ENCODE measurements at regions not wholly inside any gene's neighbourhood (a gene's known extent, or its start where the extent isn't known, plus 50 kb on each side); places are given as distances from the start of the nearest gene placed in this dataset.
"Not testable (repeated sequence)": the region's sequence is repeated elsewhere in the genome, so short reads cannot be mapped to it uniquely, and the experiment has no call there.

- TF ChIP-seq FOS (IDR thresholded peaks at IDR 0.05; ENCODE audit: borderline replicate concordance, extremely low read depth, insufficient read length): no peak
- TF ChIP-seq NFYB (IDR thresholded peaks at IDR 0.05; ENCODE audit: insufficient read depth, low read depth, low read length): no peak
These were observed 78.0 kb upstream of the PDHA2 start (continued) for GRCh38 chr4:95761871-95762270.

GRCh38 chr4:95761426-95761825 is 78.5 kb upstream of the PDHA2 start:
- ChIA-PET POLR2A (no interaction called here), RAD21 (ENCODE audit: unreplicated experiment) (no interaction called here)
- FAIRE-seq: no peak

GRCh38 chr4:95760646-95761045 is 79.2 kb upstream of the PDHA2 start:
- RAD21 ChIA-PET (ENCODE audit: unreplicated experiment); H3K27me3 ChIP-seq (replicated peaks in 1 of 2; ENCODE audit: control insufficient read depth in 2 of 2, insufficient read depth in 2 of 2, low read length in 1 of 2); H3K4me3 ChIP-seq; H3K79me2 ChIP-seq (ENCODE audit: control insufficient read depth, insufficient read depth, low read length); H3K9me3 ChIP-seq (replicated peaks; ENCODE audit: control insufficient read depth, insufficient read depth, low read length); H4K20me1 ChIP-seq (ENCODE audit: control insufficient read depth, insufficient read depth); in situ Hi-C loops (cut with MboI); BruUV-seq (replicated peaks); H3K4me1 ChIP-seq (ENCODE audit: control insufficient read depth, insufficient read depth, low read length); H2AFZ ChIP-seq (ENCODE audit: control insufficient read depth, low read depth, low read length); H3K9ac ChIP-seq (ENCODE audit: control insufficient read depth, insufficient read depth, low read length); H3K4me2 ChIP-seq (ENCODE audit: control insufficient read depth, insufficient read depth); POLR2A ChIA-PET; ATAC-seq; H3K27ac ChIP-seq (ENCODE audit: control insufficient read depth, insufficient read depth); H3K36me3 ChIP-seq (ENCODE audit: control insufficient read depth in 2 of 2, insufficient read depth in 2 of 2, low read length in 1 of 2); SMC1A ChIA-PET (ENCODE audit: uncharacterized antibody, unreplicated experiment); CTCF ChIA-PET; FAIRE-seq; DNase-seq (ENCODE audit: low read depth, low spot score); intact Hi-C loops (cut with micrococcal nuclease; ENCODE audit: unreplicated experiment): not testable (repeated sequence)
- 0% methylated on average over 1 of the region's 1 CpG for WGBS (ENCODE audit: insufficient coverage, insufficient replicate concordance, low lambda C conversion rate, missing lambda C conversion rate)

More at GRCh38 chr4:95761426-95761825, 78.5 kb upstream of the PDHA2 start:
- in situ Hi-C loops (cut with MboI): no loop called here
- no peaks in the 10 kb centered on the region; a peak in 1 of 4 replicates for H3K27me3 ChIP-seq (replicated peaks in 1 of 2; ENCODE audit: control insufficient read depth in 2 of 2, insufficient read depth in 2 of 2, low read length in 1 of 2)
- 92% methylated on average over 1 of the region's 1 CpG for WGBS (ENCODE audit: insufficient coverage, insufficient replicate concordance, low lambda C conversion rate, missing lambda C conversion rate)
- BruUV-seq (replicated peaks): no TSS peak
- no peaks in the 10 kb centered on the region for H3K36me3 ChIP-seq (ENCODE audit: control insufficient read depth in 2 of 2, insufficient read depth in 2 of 2, low read length in 1 of 2)
- H3K4me1 ChIP-seq (ENCODE audit: control insufficient read depth, insufficient read depth, low read length): no peaks in the 10 kb centered on the region
- ATAC-seq (no peak), DNase-seq (ENCODE audit: low read depth, low spot score) (no peak)
- intact Hi-C loops (cut with micrococcal nuclease; ENCODE audit: unreplicated experiment): no loop called here
- no peak overlapping the region for H3K4me2 ChIP-seq (ENCODE audit: control insufficient read depth, insufficient read depth)
- TF ChIP-seq PAX5 (IDR thresholded peaks at IDR 0.05; ENCODE audit: borderline replicate concordance, low read depth, low read length) (no peak), RB1 (IDR thresholded peaks at IDR 0.05; ENCODE audit: borderline replicate concordance) (no peak), TBL1XR1 (IDR thresholded peaks at IDR 0.05; ENCODE audit: low read depth, low read length) (no peak), PBX3 (IDR thresholded peaks at IDR 0.05; ENCODE audit: insufficient replicate concordance, low read depth, low read length) (no peak), NRF1 (conservative IDR thresholded peaks at IDR 0.05; ENCODE audit: low read depth, low read length) (no peak), EZH2 (IDR thresholded peaks at IDR 0.05; ENCODE audit: borderline replicate concordance, control insufficient read depth, low read depth, low read length) (no peak)
- SMC1A ChIA-PET (ENCODE audit: uncharacterized antibody, unreplicated experiment): no interaction called here
- no peak overlapping the region for H3K9ac ChIP-seq (ENCODE audit: control insufficient read depth, insufficient read depth, low read length)
- CTCF ChIA-PET: no interaction called here
- no peak overlapping the region for H2AFZ ChIP-seq (ENCODE audit: control insufficient read depth, low read depth, low read length)
- H3K9me3 ChIP-seq (replicated peaks; ENCODE audit: control insufficient read depth, insufficient read depth, low read length): no peaks in the 10 kb centered on the region
- no peak overlapping the region for H3K27ac ChIP-seq (ENCODE audit: control insufficient read depth, insufficient read depth)
- H3K4me3 ChIP-seq: no peak overlapping the region
- H3K79me2 ChIP-seq (ENCODE audit: control insufficient read depth, insufficient read depth, low read length): no peaks in the 10 kb centered on the region
- H4K20me1 ChIP-seq (ENCODE audit: control insufficient read depth, insufficient read depth): no peaks in the 10 kb centered on the region

Measured in GM12878 (cell line).